HepG2 (cell line): ENCODE measurements at regions not wholly inside any gene's neighbourhood (a gene's known extent, or its start where the extent isn't known, plus 50 kb on each side); places are given as distances from the start of the nearest gene placed in this dataset.

Experiments used
- DPF2 ChIP-seq: sonication (generic); formaldehyde crosslinking; IDR thresholded peaks from 2 replicates; pipeline ENCODE4 v1.4.0; 2020; ENCODE audit warnings: mild to moderate bottlenecking, low read depth, missing genetic modification reagents, borderline replicate concordance
- ERF ChIP-seq: IDR thresholded peaks from 2 replicates; pipeline ENCODE4 v1.6.1; 2018; ENCODE audit warnings: missing biosample characterization, missing genetic modification reagents
- FOXP1 ChIP-seq, 2 experiments: fragments of 450-650 bp in 1 of 2; IDR thresholded peaks; 2 replicates each; pipeline ENCODE4 v1.6.1; 2017 to 2018; ENCODE audit warnings: antibody characterized with exemption in 1 of 2
- HMG20A ChIP-seq: IDR thresholded peaks from 2 replicates; pipeline ENCODE4 v1.6.1; 2016; ENCODE audit warnings: borderline replicate concordance
- KMT2A ChIP-seq: sonication (generic); formaldehyde crosslinking; IDR thresholded peaks from 2 replicates; pipeline ENCODE4 v1.4.0; 2020; ENCODE audit warnings: missing genetic modification reagents
- NR3C1 ChIP-seq: sonication (generic); formaldehyde crosslinking; IDR thresholded peaks from 2 replicates; pipeline ENCODE4 v1.4.0; 2020; ENCODE audit warnings: missing genetic modification reagents
- RAD21 ChIP-seq: fragments of 450-650 bp; formaldehyde crosslinking; IDR thresholded peaks from 2 replicates; pipeline ENCODE4 v1.5.0; 2020; ENCODE audit warnings: mild to moderate bottlenecking
- SP1 ChIP-seq, 2 experiments: fragments of 450-650 bp in 1 of 2; sonication (generic) in 1 of 2; formaldehyde crosslinking in 1 of 2; IDR thresholded peaks; 2 replicates each; pipeline versions ENCODE4 v1.4.0 to v1.6.1; 2016 to 2020; ENCODE audit warnings: missing genetic modification reagents in 1 of 2
- ZFP36L2 ChIP-seq: sonication (generic); formaldehyde crosslinking; IDR thresholded peaks from 2 replicates; pipeline ENCODE4 v1.4.0; 2020; ENCODE audit warnings: missing genetic modification reagents
- ZNF207 ChIP-seq: fragments of 450-650 bp; IDR thresholded peaks from 2 replicates; pipeline ENCODE4 v1.6.1; 2016; ENCODE audit warnings: antibody characterized with exemption, borderline replicate concordance
- ZNF431 ChIP-seq: sonication (generic); formaldehyde crosslinking; IDR thresholded peaks from 2 replicates; pipeline ENCODE4 v1.9.0; 2022; ENCODE audit warnings: missing genetic modification reagents, low read depth, mild to moderate bottlenecking, borderline replicate concordance
- ZNF556 ChIP-seq: sonication (generic); formaldehyde crosslinking; IDR thresholded peaks from 2 replicates; pipeline ENCODE4 v1.4.0; 2020; ENCODE audit warnings: mild to moderate bottlenecking, missing genetic modification reagents, borderline replicate concordance
- ZNF570 ChIP-seq: sonication (generic); formaldehyde crosslinking; IDR thresholded peaks from 2 replicates; pipeline ENCODE4 v1.4.0; 2020; ENCODE audit warnings: mild to moderate bottlenecking, missing genetic modification reagents, borderline replicate concordance
- ZNF747 ChIP-seq: sonication (generic); formaldehyde crosslinking; IDR thresholded peaks from 2 replicates; pipeline ENCODE4 v1.8.1; 2023; ENCODE audit warnings: missing genetic modification reagents, mild to moderate bottlenecking, borderline replicate concordance
- ZNF792 ChIP-seq: IDR thresholded peaks from 2 replicates; pipeline ENCODE4 v1.6.1; 2016
- ZNF891 ChIP-seq: sonication (generic); formaldehyde crosslinking; IDR thresholded peaks from 2 replicates; pipeline ENCODE4 v1.5.0; 2020; ENCODE audit warnings: mild to moderate bottlenecking, missing genetic modification reagents
- TF ChIP-seq, protein P1 (sequence below): sonication (generic); formaldehyde crosslinking; IDR thresholded peaks from 2 replicates; pipeline ENCODE4 v1.5.0; 2020; ENCODE audit warnings: mild to moderate bottlenecking, missing genetic modification reagents
- TF ChIP-seq, protein P2 (sequence below): sonication (generic); formaldehyde crosslinking; conservative IDR thresholded peaks from 2 replicates; pipeline ENCODE4 v1.4.0; 2020; ENCODE audit warnings: mild to moderate bottlenecking, missing genetic modification reagents, moderate library complexity
- TF ChIP-seq, protein P3 (sequence below): sonication (generic); formaldehyde crosslinking; IDR thresholded peaks from 2 replicates; pipeline ENCODE4 v1.8.0; 2022; ENCODE audit warnings: missing genetic modification reagents, mild to moderate bottlenecking, moderate library complexity, borderline replicate concordance
- TF ChIP-seq, protein P4 (sequence below): sonication (generic); formaldehyde crosslinking; IDR thresholded peaks from 2 replicates; pipeline ENCODE4 v1.8.1; 2023; ENCODE audit warnings: mild to moderate bottlenecking, moderate library complexity, missing genetic modification reagents

DNA sequence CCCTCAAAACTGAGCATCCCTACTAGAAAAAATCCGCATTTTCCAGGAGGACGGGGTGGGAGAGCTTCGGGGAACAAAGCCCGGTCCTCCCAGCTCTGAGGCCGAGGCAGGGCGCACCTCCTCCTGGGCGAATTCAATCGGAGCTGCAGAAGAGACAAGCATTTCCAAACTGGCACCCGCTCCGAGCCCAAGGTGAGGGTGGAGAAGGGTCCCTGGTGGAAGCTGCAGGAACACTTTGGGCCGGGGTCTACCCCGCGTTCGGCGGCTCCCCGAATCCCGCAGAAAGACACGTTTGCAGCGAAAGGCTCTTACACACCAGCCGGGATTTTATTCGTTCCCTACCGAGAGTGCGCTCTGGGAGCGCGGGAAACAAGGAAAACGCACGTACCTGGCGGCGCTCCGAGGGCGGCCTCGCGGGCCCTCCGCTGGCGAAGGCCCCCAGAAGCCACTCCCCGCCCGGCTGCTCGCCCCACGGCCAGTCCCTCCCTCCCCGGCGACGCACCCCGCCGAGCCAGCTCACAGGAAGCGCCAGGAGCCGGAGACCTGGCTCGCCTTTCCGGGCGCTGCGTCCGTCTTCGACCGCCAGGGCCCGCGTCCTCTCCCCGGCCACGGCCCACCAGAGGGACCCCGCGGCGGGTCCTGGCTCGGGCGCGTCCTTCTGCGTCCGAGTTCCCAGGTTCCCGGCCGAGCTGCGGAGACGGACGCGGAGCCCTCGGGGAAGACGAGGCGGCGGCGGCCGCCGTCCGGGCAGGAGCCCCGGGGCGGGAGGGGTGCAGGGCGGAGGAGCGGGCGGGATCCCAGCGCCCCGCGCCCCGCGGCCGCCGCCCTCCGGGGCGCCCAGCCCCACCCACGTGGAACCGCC lies 49.8 kb upstream of the BAHCC1 start (continued):
- TF ChIP-seq ZNF891 (CRISPR knock-in tag) (no peak; the same call in 1 of the 2 replicates), ZFP36L2 (CRISPR knock-in tag) (no peak), RAD21 (peak; percentile 70; the same call in 1 of the 2 replicates), ERF (CRISPR knock-in tag) (peak; percentile 59), ZNF792 (no peak), HMG20A (CRISPR knock-in tag) (no peak), ZNF431 (no peak), FOXP1 (IDR thresholded peaks at IDR 0.05) (no peak), FOXP1 (CRISPR knock-in tag; IDR thresholded peaks at IDR 0.05) (no peak), ZNF207 (no peak), ZNF570 (CRISPR knock-in tag) (no peak), NR3C1 (CRISPR knock-in tag) (no peak), DPF2 (CRISPR knock-in tag) (no peak), KMT2A (CRISPR knock-in tag) (0 out of 2 replicates have a peak, but pooled peaks have one; percentile 21), SP1 (IDR thresholded peaks at IDR 0.05) (no peak), SP1 (CRISPR knock-in tag; IDR thresholded peaks at IDR 0.05) (peak; percentile 47), ZNF556 (CRISPR knock-in tag) (peak; percentile 30; the same call in 1 of the 2 replicates), ZNF747 (no peak)
- TF ChIP-seq, protein P1, sequence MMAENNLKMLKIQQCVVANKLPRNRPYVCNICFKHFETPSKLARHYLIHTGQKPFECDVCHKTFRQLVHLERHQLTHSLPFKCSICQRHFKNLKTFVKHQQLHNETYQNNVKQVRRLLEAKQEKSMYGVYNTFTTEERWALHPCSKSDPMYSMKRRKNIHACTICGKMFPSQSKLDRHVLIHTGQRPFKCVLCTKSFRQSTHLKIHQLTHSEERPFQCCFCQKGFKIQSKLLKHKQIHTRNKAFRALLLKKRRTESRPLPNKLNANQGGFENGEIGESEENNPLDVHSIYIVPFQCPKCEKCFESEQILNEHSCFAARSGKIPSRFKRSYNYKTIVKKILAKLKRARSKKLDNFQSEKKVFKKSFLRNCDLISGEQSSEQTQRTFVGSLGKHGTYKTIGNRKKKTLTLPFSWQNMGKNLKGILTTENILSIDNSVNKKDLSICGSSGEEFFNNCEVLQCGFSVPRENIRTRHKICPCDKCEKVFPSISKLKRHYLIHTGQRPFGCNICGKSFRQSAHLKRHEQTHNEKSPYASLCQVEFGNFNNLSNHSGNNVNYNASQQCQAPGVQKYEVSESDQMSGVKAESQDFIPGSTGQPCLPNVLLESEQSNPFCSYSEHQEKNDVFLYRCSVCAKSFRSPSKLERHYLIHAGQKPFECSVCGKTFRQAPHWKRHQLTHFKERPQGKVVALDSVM (CRISPR knock-in tag): 0 out of 2 replicates have a peak, but pooled peaks have one; percentile 4
- TF ChIP-seq, protein P2, sequence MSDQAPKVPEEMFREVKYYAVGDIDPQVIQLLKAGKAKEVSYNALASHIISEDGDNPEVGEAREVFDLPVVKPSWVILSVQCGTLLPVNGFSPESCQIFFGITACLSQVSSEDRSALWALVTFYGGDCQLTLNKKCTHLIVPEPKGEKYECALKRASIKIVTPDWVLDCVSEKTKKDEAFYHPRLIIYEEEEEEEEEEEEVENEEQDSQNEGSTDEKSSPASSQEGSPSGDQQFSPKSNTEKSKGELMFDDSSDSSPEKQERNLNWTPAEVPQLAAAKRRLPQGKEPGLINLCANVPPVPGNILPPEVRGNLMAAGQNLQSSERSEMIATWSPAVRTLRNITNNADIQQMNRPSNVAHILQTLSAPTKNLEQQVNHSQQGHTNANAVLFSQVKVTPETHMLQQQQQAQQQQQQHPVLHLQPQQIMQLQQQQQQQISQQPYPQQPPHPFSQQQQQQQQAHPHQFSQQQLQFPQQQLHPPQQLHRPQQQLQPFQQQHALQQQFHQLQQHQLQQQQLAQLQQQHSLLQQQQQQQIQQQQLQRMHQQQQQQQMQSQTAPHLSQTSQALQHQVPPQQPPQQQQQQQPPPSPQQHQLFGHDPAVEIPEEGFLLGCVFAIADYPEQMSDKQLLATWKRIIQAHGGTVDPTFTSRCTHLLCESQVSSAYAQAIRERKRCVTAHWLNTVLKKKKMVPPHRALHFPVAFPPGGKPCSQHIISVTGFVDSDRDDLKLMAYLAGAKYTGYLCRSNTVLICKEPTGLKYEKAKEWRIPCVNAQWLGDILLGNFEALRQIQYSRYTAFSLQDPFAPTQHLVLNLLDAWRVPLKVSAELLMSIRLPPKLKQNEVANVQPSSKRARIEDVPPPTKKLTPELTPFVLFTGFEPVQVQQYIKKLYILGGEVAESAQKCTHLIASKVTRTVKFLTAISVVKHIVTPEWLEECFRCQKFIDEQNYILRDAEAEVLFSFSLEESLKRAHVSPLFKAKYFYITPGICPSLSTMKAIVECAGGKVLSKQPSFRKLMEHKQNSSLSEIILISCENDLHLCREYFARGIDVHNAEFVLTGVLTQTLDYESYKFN (CRISPR knock-in tag): no peak; the same call in 1 of the 2 replicates
- TF ChIP-seq, protein P3, sequence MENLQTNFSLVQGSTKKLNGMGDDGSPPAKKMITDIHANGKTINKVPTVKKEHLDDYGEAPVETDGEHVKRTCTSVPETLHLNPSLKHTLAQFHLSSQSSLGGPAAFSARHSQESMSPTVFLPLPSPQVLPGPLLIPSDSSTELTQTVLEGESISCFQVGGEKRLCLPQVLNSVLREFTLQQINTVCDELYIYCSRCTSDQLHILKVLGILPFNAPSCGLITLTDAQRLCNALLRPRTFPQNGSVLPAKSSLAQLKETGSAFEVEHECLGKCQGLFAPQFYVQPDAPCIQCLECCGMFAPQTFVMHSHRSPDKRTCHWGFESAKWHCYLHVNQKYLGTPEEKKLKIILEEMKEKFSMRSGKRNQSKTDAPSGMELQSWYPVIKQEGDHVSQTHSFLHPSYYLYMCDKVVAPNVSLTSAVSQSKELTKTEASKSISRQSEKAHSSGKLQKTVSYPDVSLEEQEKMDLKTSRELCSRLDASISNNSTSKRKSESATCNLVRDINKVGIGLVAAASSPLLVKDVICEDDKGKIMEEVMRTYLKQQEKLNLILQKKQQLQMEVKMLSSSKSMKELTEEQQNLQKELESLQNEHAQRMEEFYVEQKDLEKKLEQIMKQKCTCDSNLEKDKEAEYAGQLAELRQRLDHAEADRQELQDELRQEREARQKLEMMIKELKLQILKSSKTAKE (CRISPR knock-in tag): no peak; the same call in 1 of the 2 replicates
- TF ChIP-seq, protein P4, sequence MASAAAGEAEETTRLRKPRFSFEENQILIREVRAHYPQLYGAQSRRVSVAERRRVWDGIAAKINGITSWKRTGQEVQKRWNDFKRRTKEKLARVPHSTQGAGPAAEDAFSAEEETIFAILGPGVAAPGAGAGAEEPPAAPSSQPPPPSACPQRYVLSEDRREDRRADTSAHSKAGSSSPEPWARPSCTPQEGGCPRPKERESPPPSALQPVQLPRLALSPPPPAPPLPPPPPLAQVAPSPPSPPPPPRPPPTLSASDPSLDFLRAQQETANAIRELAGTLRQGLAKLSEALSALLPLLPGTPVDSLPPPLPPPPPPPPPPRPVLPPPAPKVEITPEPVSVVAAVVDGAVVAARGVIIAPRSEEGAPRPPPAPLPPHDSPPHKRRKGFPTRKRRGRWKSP (CRISPR knock-in tag): peak; percentile 48
